Heart left ventricle (tissue), 16 donors: ENCODE measurements at regions not wholly inside any gene's neighbourhood (a gene's known extent, or its start where the extent isn't known, plus 50 kb on each side); places are given as distances from the start of the nearest gene placed in this dataset.

Source experiments
- ATAC-seq, 4 donors: fragments of 200-7000 bp; cut with Tn5 transposase; one replicate each; pipeline ENCODE4 v1.9.1; 2020 to 2022; ENCODE audit warnings: moderate library complexity in 4 of 4, mild to moderate bottlenecking in 3 of 4, moderate number of reproducible peaks in 1 of 4
- DNase-seq, 5 donors: peaks; one replicate each; pipeline ENCODE4 v3.0.0-alpha.2; 2020
- H3K27ac ChIP-seq, 12 donors: fragments of 200-600 bp; sonication (generic) in 4 of 12; one replicate each; pipeline versions ENCODE4 v1.5.0 to v1.8.0; 2016 to 2022; ENCODE audit warnings: mild to moderate bottlenecking in 2 of 12
- H3K27me3 ChIP-seq, 9 donors: fragments of 200-600 bp; sonication (generic) in 2 of 9; one replicate each; pipeline versions ENCODE4 v1.5.1 to v1.8.0; 2016 to 2022; ENCODE audit warnings: mild to moderate bottlenecking in 3 of 9
- H3K36me3 ChIP-seq, 9 donors: fragments of 200-600 bp; sonication (generic) in 2 of 9; one replicate each; pipeline versions ENCODE4 v1.5.0 to v1.8.0; 2018 to 2022; ENCODE audit warnings: mild to moderate bottlenecking in 2 of 9
- H3K4me1 ChIP-seq, 12 donors: fragments of 200-600 bp; sonication (generic) in 4 of 12; one replicate each; pipeline versions ENCODE4 v1.5.0 to v1.8.0; 2016 to 2022; ENCODE audit warnings: mild to moderate bottlenecking in 3 of 12
- H3K4me3 ChIP-seq, 12 donors: fragments of 200-600 bp; sonication (generic) in 4 of 12; one replicate each; pipeline versions ENCODE4 v1.5.0 to v1.8.0; 2017 to 2022; ENCODE audit warnings: mild to moderate bottlenecking in 9 of 12, moderate library complexity in 4 of 12
- H3K9me3 ChIP-seq, 12 donors: fragments of 200-600 bp; sonication (generic) in 4 of 12; one replicate each; pipeline versions ENCODE4 v1.5.0 to v1.8.0; 2016 to 2022; ENCODE audit warnings: mild to moderate bottlenecking in 1 of 12
- POLR2A ChIP-seq, 2 donors: fragments of 450-650 bp; IDR thresholded peaks; one replicate each; pipeline ENCODE4 v1.6.1; 2017; ENCODE audit warnings: antibody characterized with exemption in 2 of 2, mild to moderate bottlenecking in 2 of 2, moderate library complexity in 2 of 2
- WGBS, 4 donors: extraction: QIAGEN DNeasy Blood & Tissue Kit in 2 of 4; methylation state at CpG; one replicate each; pipeline versions ENCODE4 v1.1.5 to v1.1.7; 2013 to 2018; 5-methylcytosine and 5-hydroxymethylcytosine counted together
- intact Hi-C, 10 donors: fragments of 100-400 bp; cut with DNase I; formaldehyde crosslinking; loops; one replicate each; pipeline versions ENCODE4 v1.11.1 to v1.14.2; 2022
- TF ChIP-seq, protein P1 (sequence below), 12 donors: fragments of 200-600 bp; sonication (generic) in 4 of 12; IDR thresholded peaks; one replicate each; pipeline versions ENCODE4 v1.5.0 to v1.8.0; 2018 to 2022; ENCODE audit warnings: antibody characterized with exemption in 12 of 12, mild to moderate bottlenecking in 5 of 12
- donor health status: ischemic (EF 13 %, LVEDD 7.1; RV severe dilation, severe dysfunction).
- donor health status: healthy with polysubstance abuse.
- donor health status: DM: no; HTN: yes; CAD: no.
- donor health status: DM: no; HTN: no; CAD: no.
- donor health status: ischemic (EF 25% LVEDD 6.9; RV normal size, moderate dysfunction).
- donor health status: ischemic (EF 25% LVEDD 5.7; RV mildly dilated, moderate dysfunction).
- donor health status: healthy.
- donor health status: DM: yes; HTN: yes; CAD: no.
- donor health status: ischemic (EF 35%, LVEDD 5.7; RV mildly dilated, moderate dysfunction).
- donor health status: nonischemic (EF 11% LVEDD 7.7; RV severe dilation, severe dysfunction).
- donor health status: DM: yes; HTN: yes; CAD: no.
- donor health status: PGD.
- donor health status: ischemic (EF 29% LVEDD 5.4; RV normal size, mild dysfunction).
- donor health status: nonischemic (EF 23%, LVEDD 6.1; RV moderate dilation, normal function).

DNA sequence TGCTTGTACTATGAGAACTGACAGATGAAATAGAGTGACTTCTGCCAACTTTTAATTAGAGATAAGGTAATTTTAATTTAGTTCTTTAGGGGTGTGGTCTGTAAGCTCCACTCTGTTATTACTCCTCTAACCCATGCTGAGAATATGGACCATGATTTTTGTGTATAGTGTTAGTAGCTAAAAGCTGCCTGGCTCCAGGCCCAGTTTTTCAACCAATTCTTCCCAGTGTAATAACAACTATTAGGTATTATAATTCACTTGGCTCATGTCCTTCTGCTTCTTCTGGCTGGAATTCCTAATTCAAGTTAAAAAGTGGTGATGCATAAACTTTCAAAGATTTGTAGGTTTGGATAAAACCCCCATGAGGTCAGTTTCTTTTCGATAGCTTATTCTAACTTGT lies 216.3 kb downstream of the ISL1 start:
- TF ChIP-seq, protein P1, sequence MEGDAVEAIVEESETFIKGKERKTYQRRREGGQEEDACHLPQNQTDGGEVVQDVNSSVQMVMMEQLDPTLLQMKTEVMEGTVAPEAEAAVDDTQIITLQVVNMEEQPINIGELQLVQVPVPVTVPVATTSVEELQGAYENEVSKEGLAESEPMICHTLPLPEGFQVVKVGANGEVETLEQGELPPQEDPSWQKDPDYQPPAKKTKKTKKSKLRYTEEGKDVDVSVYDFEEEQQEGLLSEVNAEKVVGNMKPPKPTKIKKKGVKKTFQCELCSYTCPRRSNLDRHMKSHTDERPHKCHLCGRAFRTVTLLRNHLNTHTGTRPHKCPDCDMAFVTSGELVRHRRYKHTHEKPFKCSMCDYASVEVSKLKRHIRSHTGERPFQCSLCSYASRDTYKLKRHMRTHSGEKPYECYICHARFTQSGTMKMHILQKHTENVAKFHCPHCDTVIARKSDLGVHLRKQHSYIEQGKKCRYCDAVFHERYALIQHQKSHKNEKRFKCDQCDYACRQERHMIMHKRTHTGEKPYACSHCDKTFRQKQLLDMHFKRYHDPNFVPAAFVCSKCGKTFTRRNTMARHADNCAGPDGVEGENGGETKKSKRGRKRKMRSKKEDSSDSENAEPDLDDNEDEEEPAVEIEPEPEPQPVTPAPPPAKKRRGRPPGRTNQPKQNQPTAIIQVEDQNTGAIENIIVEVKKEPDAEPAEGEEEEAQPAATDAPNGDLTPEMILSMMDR (IDR thresholded peaks at IDR 0.05) = no peak
- TF ChIP-seq POLR2A (IDR thresholded peaks at IDR 0.05) = no peak
- intact Hi-C loops = no loop called here
- H3K9me3 ChIP-seq = no peaks in the 10 kb centered on the region
- no peak overlapping the region for H3K27ac ChIP-seq
- no peaks in the 10 kb centered on the region for H3K4me1 ChIP-seq
- H3K4me3 ChIP-seq = no peak overlapping the region
- WGBS, 4 donors = 64 to 89% (median 82%) methylated on average over 1 of the region's 1 CpG
- H3K36me3 ChIP-seq = no peaks in the 10 kb centered on the region
- ATAC-seq (no peak), DNase-seq (no peak)
- H3K27me3 ChIP-seq = no peaks in the 10 kb centered on the region

GRCh38 chr5:51604324-51604723 lies 221.1 kb downstream of the ISL1 start:
- ATAC-seq (no peak), DNase-seq (no peak)
- Histone ChIP-seq H3K4me1 (no peaks in the 10 kb centered on the region), H3K36me3 (no peaks in the 10 kb centered on the region), H3K4me3 (no peak overlapping the region), H3K27ac (no peak overlapping the region), H3K27me3 (no peaks in the 10 kb centered on the region), H3K9me3 (no peaks in the 10 kb centered on the region)
- TF ChIP-seq POLR2A (IDR thresholded peaks at IDR 0.05) = no peak
- TF ChIP-seq, protein P1 (IDR thresholded peaks at IDR 0.05) = no peak
- intact Hi-C loops = no loop called here
- WGBS, 4 donors = 30 to 73% (median 61%) methylated on average over 1 of the region's 1 CpG

DNA sequence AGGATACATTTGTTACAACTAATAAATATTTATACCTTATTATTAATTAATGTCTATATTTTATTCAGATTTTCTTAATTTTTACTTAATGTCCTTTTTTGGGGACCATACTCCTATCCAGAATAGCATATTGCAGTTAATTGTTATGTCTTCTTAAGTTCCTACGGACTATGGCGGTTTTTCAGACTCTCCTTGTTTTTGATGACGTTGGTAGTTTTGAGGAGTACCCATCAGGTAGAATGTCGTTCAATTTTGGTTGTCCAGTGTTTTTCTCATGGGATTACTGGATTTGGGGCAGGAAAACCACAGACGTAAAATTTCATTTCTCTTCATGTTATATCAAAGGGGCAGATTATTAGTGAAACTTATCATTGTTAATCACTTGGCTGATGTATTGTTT lies 223.7 kb downstream of the ISL1 start:
- Histone ChIP-seq H3K4me3 (no peak overlapping the region), H3K4me1 (no peaks in the 10 kb centered on the region), H3K36me3 (no peaks in the 10 kb centered on the region), H3K27ac (no peak overlapping the region), H3K27me3 (no peaks in the 10 kb centered on the region), H3K9me3 (no peaks in the 10 kb centered on the region)
- intact Hi-C loops = no loop called here
- no peak for DNase-seq
- WGBS, 4 donors = 86 to 91% (median 87%) methylated on average over 5 of the region's 5 CpGs
- no peak for TF ChIP-seq POLR2A (IDR thresholded peaks at IDR 0.05)
- ATAC-seq = no peak

- DNase-seq = no peak
- no peak for ATAC-seq
- 71 to 84% (median 76%) methylated on average over 2 of the region's 2 CpGs for WGBS, 4 donors
- intact Hi-C loops = no loop called here
- H3K9me3 ChIP-seq = no peaks in the 10 kb centered on the region
- TF ChIP-seq, protein P1 (IDR thresholded peaks at IDR 0.05) = no peak
- no peak for TF ChIP-seq POLR2A (IDR thresholded peaks at IDR 0.05)
- H3K36me3 ChIP-seq = no peaks in the 10 kb centered on the region
- H3K4me3 ChIP-seq = no peak overlapping the region
- H3K27me3 ChIP-seq = no peaks in the 10 kb centered on the region
- H3K27ac ChIP-seq = no peak overlapping the region
- H3K4me1 ChIP-seq = no peaks in the 10 kb centered on the region
These were observed 235.0 kb downstream of the ISL1 start for GRCh38 chr5:51618234-51618633.

DNA sequence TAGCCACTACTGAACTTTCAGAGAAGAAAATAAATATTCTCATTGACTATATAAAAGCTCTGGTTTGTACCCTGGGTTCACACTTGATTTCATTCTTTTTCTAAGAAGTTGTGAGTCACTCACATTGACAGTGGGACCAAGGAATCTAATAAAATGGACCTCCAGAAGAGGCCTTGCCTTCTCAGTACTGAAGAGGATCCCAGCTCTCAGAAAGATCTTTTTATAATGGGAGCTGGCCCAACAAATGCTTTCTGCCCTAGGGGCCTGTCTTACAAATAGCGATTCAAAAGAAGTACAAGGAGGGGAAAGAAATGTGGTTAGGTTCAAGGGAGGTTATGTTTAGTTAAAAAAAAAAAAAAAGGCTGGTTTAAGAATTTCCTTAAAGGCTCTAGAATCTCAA lies 237.9 kb downstream of the ISL1 start:
- no peak for ATAC-seq
- intact Hi-C loops = no loop called here
- peaks cover 0 to 9% (median 0%) of the 10 kb centered on the region in 12 donors for H3K9me3 ChIP-seq

More for the DNA sequence above, 237.9 kb downstream of the ISL1 start:
- TF ChIP-seq POLR2A (IDR thresholded peaks at IDR 0.05) = no peak
- TF ChIP-seq, protein P1 (IDR thresholded peaks at IDR 0.05) = no peak
- Histone ChIP-seq H3K4me3 (no peak overlapping the region), H3K27me3 (no peaks in the 10 kb centered on the region), H3K36me3 (no peaks in the 10 kb centered on the region), H3K4me1 (no peaks in the 10 kb centered on the region), H3K27ac (no peak overlapping the region)
- DNase-seq = no peak
- 60 to 64% (median 63%) methylated on average over 1 of the region's 1 CpG for WGBS, 4 donors
